Mesothelial cell of epicardium (in vitro differentiated cells): ENCODE measurements at regions not wholly inside any gene's neighbourhood (a gene's known extent, or its start where the extent isn't known, plus 50 kb on each side); places are given as distances from the start of the nearest gene placed in this dataset.

Experiments
- DNase-seq, 2 experiments: peaks; one replicate each; pipeline ENCODE4 v3.0.0; 2021; ENCODE audit warnings: low spot score in 2 of 2; ENCODE audit not compliant: unreplicated experiment in 2 of 2
- H3K27ac Mint-ChIP-seq: 2 replicates; pipeline ENCODE4 v1.8.0; 2021; ENCODE audit warnings: mixed read lengths
- H3K27me3 Mint-ChIP-seq: 2 replicates; pipeline ENCODE4 v1.8.0; 2021; ENCODE audit warnings: low read depth, mixed read lengths
- H3K36me3 Mint-ChIP-seq: 2 replicates; pipeline ENCODE4 v1.8.0; 2021; ENCODE audit warnings: mixed read lengths
- H3K4me1 Mint-ChIP-seq: 2 replicates; pipeline ENCODE4 v1.8.0; 2021; ENCODE audit warnings: mixed read lengths
- H3K4me3 Mint-ChIP-seq: 2 replicates; pipeline ENCODE4 v1.8.0; 2021; ENCODE audit warnings: mild to moderate bottlenecking, moderate library complexity, mixed read lengths
- H3K9me3 Mint-ChIP-seq: 2 replicates; pipeline ENCODE4 v1.8.0; 2021; ENCODE audit warnings: mixed read lengths
- TF ChIP-seq, protein P1 (sequence below): fragments of 200-600 bp; sonication (generic); IDR thresholded peaks from one replicate; pipeline ENCODE4 v1.5.0; 2021; ENCODE audit warnings: antibody characterized with exemption; ENCODE audit not compliant: unreplicated experiment

DNA sequence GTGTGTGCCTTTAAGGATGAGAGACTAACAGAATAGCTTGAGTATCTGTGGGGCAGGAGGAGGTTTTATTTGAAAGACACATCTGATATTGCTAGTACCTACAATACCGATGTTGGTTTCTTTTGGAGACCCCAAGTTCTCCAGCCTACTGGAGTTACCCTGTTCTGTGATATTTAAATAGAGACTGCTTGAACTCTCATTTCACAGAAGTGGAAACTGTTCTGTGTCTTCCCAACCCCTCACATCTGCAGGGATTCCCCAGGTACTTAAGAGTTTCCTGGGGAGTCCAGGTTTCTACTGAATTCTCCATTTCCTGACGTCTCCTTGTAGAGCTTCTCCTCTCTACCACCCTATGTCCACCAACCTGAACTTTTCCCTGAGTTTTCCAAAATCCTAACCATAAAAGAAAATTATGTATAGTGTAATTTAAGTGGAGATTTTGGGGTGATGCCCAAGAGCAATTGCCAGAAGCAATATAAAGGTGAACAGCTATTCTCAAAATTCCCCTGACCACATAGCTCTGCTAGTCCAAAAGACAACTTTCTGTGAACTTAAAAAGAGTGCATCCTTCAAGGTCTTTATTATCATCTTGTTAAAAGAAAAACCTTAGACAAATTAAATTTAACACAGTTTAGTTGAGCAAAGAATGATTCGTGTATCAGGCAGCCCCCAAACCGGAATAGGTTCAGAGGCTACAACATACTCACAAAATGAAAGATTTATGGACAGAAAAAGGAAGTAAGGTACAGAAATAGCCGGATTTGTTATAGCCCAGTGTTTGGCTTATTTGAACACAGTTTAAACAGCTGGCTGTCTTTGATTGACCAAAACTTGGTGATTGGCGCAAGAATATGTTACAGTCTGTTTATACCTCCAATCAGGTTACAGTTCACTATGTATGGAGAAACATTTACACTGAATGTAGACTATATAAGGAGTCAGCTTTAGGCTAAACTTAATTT is 373.4 kb downstream of the NUAK1 start:
- no peaks in the 10 kb centered on the region for H3K27me3 Mint-ChIP-seq
- no peak overlapping the region for H3K27ac Mint-ChIP-seq
- no peak for DNase-seq
- peaks cover 3% of the 10 kb centered on the region for H3K9me3 Mint-ChIP-seq
- peaks cover 23% of the 10 kb centered on the region for H3K4me1 Mint-ChIP-seq
- no peak overlapping the region for H3K4me3 Mint-ChIP-seq
- no peaks in the 10 kb centered on the region for H3K36me3 Mint-ChIP-seq
- TF ChIP-seq, protein P1, sequence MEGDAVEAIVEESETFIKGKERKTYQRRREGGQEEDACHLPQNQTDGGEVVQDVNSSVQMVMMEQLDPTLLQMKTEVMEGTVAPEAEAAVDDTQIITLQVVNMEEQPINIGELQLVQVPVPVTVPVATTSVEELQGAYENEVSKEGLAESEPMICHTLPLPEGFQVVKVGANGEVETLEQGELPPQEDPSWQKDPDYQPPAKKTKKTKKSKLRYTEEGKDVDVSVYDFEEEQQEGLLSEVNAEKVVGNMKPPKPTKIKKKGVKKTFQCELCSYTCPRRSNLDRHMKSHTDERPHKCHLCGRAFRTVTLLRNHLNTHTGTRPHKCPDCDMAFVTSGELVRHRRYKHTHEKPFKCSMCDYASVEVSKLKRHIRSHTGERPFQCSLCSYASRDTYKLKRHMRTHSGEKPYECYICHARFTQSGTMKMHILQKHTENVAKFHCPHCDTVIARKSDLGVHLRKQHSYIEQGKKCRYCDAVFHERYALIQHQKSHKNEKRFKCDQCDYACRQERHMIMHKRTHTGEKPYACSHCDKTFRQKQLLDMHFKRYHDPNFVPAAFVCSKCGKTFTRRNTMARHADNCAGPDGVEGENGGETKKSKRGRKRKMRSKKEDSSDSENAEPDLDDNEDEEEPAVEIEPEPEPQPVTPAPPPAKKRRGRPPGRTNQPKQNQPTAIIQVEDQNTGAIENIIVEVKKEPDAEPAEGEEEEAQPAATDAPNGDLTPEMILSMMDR = no peak

DNA sequence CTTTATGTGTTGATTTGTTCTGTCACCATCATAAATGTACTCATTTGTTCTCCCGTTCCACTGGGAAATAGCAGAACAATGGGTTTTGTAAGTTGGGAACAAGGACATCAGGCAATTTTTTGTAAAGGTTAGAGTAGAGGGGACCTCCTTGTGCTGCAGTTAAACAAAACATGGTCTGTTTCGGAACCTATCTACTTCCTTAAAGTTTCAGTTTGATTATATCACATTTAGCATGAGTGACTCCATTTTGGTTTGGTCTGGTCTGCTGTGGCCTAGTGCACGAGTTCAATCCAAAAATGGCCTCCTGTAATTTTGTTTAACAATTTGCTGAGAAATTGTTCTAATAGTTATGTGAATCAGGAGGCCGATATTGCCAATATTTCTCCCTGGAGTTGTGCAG is 372.7 kb downstream of the NUAK1 start:
- Mint-ChIP-seq H3K9me3 (peaks cover 3% of the 10 kb centered on the region), H3K27me3 (no peaks in the 10 kb centered on the region), H3K4me1 (peaks cover 22% of the 10 kb centered on the region), H3K36me3 (no peaks in the 10 kb centered on the region), H3K27ac (no peak overlapping the region), H3K4me3 (no peak overlapping the region)
- TF ChIP-seq, protein P1 = no peak
- no peak for DNase-seq

GRCh38 chr12:105769486-105769885 is 369.3 kb downstream of the NUAK1 start:
- TF ChIP-seq, protein P1 = no peak
- peaks cover 22% of the 10 kb centered on the region for H3K4me1 Mint-ChIP-seq

GRCh38 chr12:105773471-105773870 is 365.3 kb downstream of the NUAK1 start:
- Mint-ChIP-seq H3K36me3 (no peaks in the 10 kb centered on the region), H3K27ac (peak overlapping the region; percentile 6), H3K27me3 (no peaks in the 10 kb centered on the region), H3K4me3 (no peak overlapping the region), H3K9me3 (no peaks in the 10 kb centered on the region), H3K4me1 (peaks cover 15% of the 10 kb centered on the region)
- TF ChIP-seq, protein P1 = no peak
- DNase-seq = no peak

More at GRCh38 chr12:105769486-105769885, 369.3 kb downstream of the NUAK1 start:
- Mint-ChIP-seq H3K27ac (no peak overlapping the region), H3K36me3 (no peaks in the 10 kb centered on the region), H3K9me3 (no peaks in the 10 kb centered on the region), H3K4me3 (no peak overlapping the region), H3K27me3 (no peaks in the 10 kb centered on the region)
- no peak for DNase-seq

- Mint-ChIP-seq H3K4me1 (peaks cover 15% of the 10 kb centered on the region), H3K9me3 (no peaks in the 10 kb centered on the region), H3K36me3 (no peaks in the 10 kb centered on the region), H3K27ac (peak overlapping the region; percentile 31), H3K4me3 (no peak overlapping the region), H3K27me3 (no peaks in the 10 kb centered on the region)
- DNase-seq = no peak
- TF ChIP-seq, protein P1 = no peak
These were observed 364.7 kb downstream of the NUAK1 start for GRCh38 chr12:105774037-105774436.
